PC-3 (cell line): ENCODE measurements at regions not wholly inside any gene's neighbourhood (a gene's known extent, or its start where the extent isn't known, plus 50 kb on each side); places are given as distances from the start of the nearest gene placed in this dataset.
A peak's percentile ranks its signal among the peaks of the same experiment; 100 is the strongest.

Experiments
- ATAC-seq: fragments of 200-7000 bp; cut with Tn5 transposase; 2 replicates; pipeline ENCODE4 v1.9.1; 2020; ENCODE audit warnings: mild to moderate bottlenecking, moderate library complexity
- BruUV-seq: library from RNA; stranded (reverse); fragments of 400-500 nt; replicated peaks from 2 replicates; lab custom pipeline; 2021; lab: Mats Ljungman, UMichigan
- CTCF ChIA-PET: fragments of 300-600 bp; sonication (Branson Sonifier 250); formaldehyde crosslinking; loops from one replicate; lab custom pipeline; 2022; ENCODE audit warnings: antibody characterized with exemption; lab: Charles Lee
- POLR2A ChIA-PET: fragments of 300-600 bp; sonication (Branson Sonifier 250); formaldehyde crosslinking; loops from one replicate; lab custom pipeline; 2022; ENCODE audit warnings: antibody characterized with exemption; ENCODE audit not compliant: unreplicated experiment; lab: Charles Lee
- DNase-seq: peaks from one replicate; pipeline ENCODE4 v3.0.0-alpha.2; 2015
- H2AFZ ChIP-seq: fragments of 300-600 bp; sonication (generic); 2 replicates; pipeline ENCODE4 v1.6.0; 2016; ENCODE audit warnings: antibody characterized with exemption, low read length
- H3F3A ChIP-seq: fragments of 300-600 bp; sonication (generic); one replicate; pipeline ENCODE4 v1.6.0; 2017; ENCODE audit warnings: antibody characterized with exemption, low read length, control low read depth, mild to moderate bottlenecking; ENCODE audit not compliant: unreplicated experiment
- H3K27ac ChIP-seq: fragments of 300-600 bp; sonication (generic); 2 replicates; pipeline ENCODE4 v1.5.1; 2016; ENCODE audit warnings: mild to moderate bottlenecking, low read length
- H3K27me3 ChIP-seq: fragments of 300-600 bp; sonication (generic); 2 replicates; pipeline ENCODE4 v1.6.1; 2016; ENCODE audit warnings: low read length, mixed read lengths
- H3K36me3 ChIP-seq: fragments of 300-600 bp; sonication (generic); 2 replicates; pipeline ENCODE4 v1.6.1; 2016; ENCODE audit warnings: low read depth, mixed run types, low read length, mixed read lengths
- H3K4me1 ChIP-seq: fragments of 300-600 bp; sonication (generic); 2 replicates; pipeline ENCODE4 v1.5.1; 2016; ENCODE audit warnings: low read length; ENCODE audit not compliant: insufficient read depth
- H3K4me2 ChIP-seq: fragments of 300-600 bp; sonication (generic); 2 replicates; pipeline ENCODE4 v1.6.0; 2016; ENCODE audit warnings: low read length
- H3K4me3 ChIP-seq: fragments of 300-600 bp; sonication (generic); 2 replicates; pipeline ENCODE4 v1.5.1; 2016; ENCODE audit warnings: mild to moderate bottlenecking, low read length, mixed read lengths
- H3K79me2 ChIP-seq: fragments of 300-600 bp; sonication (generic); 2 replicates; pipeline ENCODE4 v1.6.1; 2017; ENCODE audit warnings: low read length, mixed read lengths
- H3K9ac ChIP-seq: fragments of 300-600 bp; sonication (generic); 2 replicates; pipeline ENCODE4 v1.6.0; 2016; ENCODE audit warnings: mild to moderate bottlenecking, low read length
- H3K9me2 ChIP-seq: fragments of 300-600 bp; sonication (generic); replicated peaks from 2 replicates; pipeline ENCODE4 v1.6.1; 2016; ENCODE audit warnings: mixed run types, low read length, mixed read lengths
- H3K9me3 ChIP-seq: fragments of 300-600 bp; sonication (generic); 2 replicates; pipeline ENCODE4 v1.6.1; 2016; ENCODE audit warnings: low read length, mixed read lengths
- H4K20me1 ChIP-seq: fragments of 300-600 bp; sonication (generic); 2 replicates; pipeline ENCODE4 v1.6.1; 2016; ENCODE audit warnings: low read length, mixed read lengths
- EZH2 ChIP-seq: fragments of 300-600 bp; sonication (generic); IDR thresholded peaks from one replicate; pipeline ENCODE4 v1.6.1; 2017; ENCODE audit warnings: antibody characterized with exemption, mild to moderate bottlenecking, low read length; ENCODE audit not compliant: unreplicated experiment
- EZH2phosphoT487 ChIP-seq: fragments of 300-600 bp; sonication (generic); IDR thresholded peaks from 2 replicates; pipeline ENCODE4 v1.6.1; 2018; ENCODE audit warnings: mild to moderate bottlenecking, antibody characterized with exemption, low read length, borderline replicate concordance
- intact Hi-C: fragments of 100-400 bp; cut with micrococcal nuclease; formaldehyde crosslinking; loops from 2 replicates; pipeline ENCODE4 v1.9.0; 2023
- TF ChIP-seq, protein P1 (sequence below): fragments of 300-600 bp; sonication (generic); conservative IDR thresholded peaks from 2 replicates; pipeline ENCODE4 v1.5.1; 2017; ENCODE audit warnings: antibody characterized with exemption, low read depth, mild to moderate bottlenecking, low read length

GRCh38 chr6:105509506-105510331, 106.8 kb upstream of the PREP start:
- no peaks in the 10 kb centered on the region for H4K20me1 ChIP-seq
- no peaks in the 10 kb centered on the region for H3K9me2 ChIP-seq
- H3K27me3 ChIP-seq: no peaks in the 10 kb centered on the region
- no peak overlapping the region for H3K4me3 ChIP-seq
- no peak overlapping the region for H2AFZ ChIP-seq
- ATAC-seq: no peak
- BruUV-seq: no TSS peak
- no peak for DNase-seq
- intact Hi-C loops: no loop called here
- TF ChIP-seq, protein P1, sequence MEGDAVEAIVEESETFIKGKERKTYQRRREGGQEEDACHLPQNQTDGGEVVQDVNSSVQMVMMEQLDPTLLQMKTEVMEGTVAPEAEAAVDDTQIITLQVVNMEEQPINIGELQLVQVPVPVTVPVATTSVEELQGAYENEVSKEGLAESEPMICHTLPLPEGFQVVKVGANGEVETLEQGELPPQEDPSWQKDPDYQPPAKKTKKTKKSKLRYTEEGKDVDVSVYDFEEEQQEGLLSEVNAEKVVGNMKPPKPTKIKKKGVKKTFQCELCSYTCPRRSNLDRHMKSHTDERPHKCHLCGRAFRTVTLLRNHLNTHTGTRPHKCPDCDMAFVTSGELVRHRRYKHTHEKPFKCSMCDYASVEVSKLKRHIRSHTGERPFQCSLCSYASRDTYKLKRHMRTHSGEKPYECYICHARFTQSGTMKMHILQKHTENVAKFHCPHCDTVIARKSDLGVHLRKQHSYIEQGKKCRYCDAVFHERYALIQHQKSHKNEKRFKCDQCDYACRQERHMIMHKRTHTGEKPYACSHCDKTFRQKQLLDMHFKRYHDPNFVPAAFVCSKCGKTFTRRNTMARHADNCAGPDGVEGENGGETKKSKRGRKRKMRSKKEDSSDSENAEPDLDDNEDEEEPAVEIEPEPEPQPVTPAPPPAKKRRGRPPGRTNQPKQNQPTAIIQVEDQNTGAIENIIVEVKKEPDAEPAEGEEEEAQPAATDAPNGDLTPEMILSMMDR: 0 out of 2 replicates have a peak, but pooled peaks have one; percentile 19
- no peak for TF ChIP-seq EZH2
- CTCF ChIA-PET: no interaction called here
- H3K36me3 ChIP-seq: no peaks in the 10 kb centered on the region
- H3K4me1 ChIP-seq: no peaks in the 10 kb centered on the region
- no peaks in the 10 kb centered on the region for H3K79me2 ChIP-seq
- no peak overlapping the region for H3K27ac ChIP-seq
- H3K4me2 ChIP-seq: no peak overlapping the region
- H3K9me3 ChIP-seq: no peaks in the 10 kb centered on the region
- POLR2A ChIA-PET: no interaction called here
- no peak overlapping the region for H3K9ac ChIP-seq
- H3F3A ChIP-seq: no peaks in the 10 kb centered on the region

- no peak overlapping the region for H3K27ac ChIP-seq
- BruUV-seq: no TSS peak
- H3K9me3 ChIP-seq: no peaks in the 10 kb centered on the region
- TF ChIP-seq EZH2phosphoT487: no peak
- no peak for TF ChIP-seq EZH2
- TF ChIP-seq, protein P1: no peak
- no peak overlapping the region for H3K4me3 ChIP-seq
- no peak overlapping the region for H3K4me2 ChIP-seq
- H3K9me2 ChIP-seq: no peaks in the 10 kb centered on the region
- no peak overlapping the region for H3K9ac ChIP-seq
- DNase-seq (no peak), ATAC-seq (no peak)
- POLR2A ChIA-PET: no interaction called here
- H3K36me3 ChIP-seq: no peaks in the 10 kb centered on the region
- CTCF ChIA-PET: no interaction called here
- H3F3A ChIP-seq: no peaks in the 10 kb centered on the region
- intact Hi-C loops: no loop called here
- no peaks in the 10 kb centered on the region for H4K20me1 ChIP-seq
- H3K79me2 ChIP-seq: no peaks in the 10 kb centered on the region
- no peaks in the 10 kb centered on the region for H3K4me1 ChIP-seq
- H2AFZ ChIP-seq: no peak overlapping the region
- H3K27me3 ChIP-seq: no peaks in the 10 kb centered on the region
Measured at GRCh38 chr6:105507811-105508210, 104.9 kb upstream of the PREP start.

DNA sequence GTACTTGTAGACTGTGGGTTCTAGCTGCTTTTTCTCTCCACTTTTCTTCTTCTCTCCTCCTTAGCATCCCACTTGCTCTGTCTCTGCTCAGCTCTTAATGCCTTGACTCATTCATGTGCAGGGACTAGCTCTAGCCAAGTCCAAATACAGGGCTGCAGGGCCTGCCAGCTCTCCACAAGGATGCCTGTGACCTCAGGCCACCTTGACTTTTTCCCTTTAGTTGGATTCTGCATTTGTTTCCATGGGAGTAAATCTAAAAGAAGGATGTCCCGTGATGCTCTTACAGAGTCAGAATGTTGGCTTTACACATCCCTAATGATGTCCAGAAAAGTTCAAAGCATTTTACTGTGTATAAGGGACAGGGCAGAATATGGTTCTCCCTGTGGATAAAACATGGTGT, 101.8 kb upstream of the PREP start:
- H3K36me3 ChIP-seq: no peaks in the 10 kb centered on the region
- H3K4me1 ChIP-seq: no peaks in the 10 kb centered on the region
- H3K9ac ChIP-seq: no peak overlapping the region
- no peak overlapping the region for H3K4me3 ChIP-seq
- no TSS peak for BruUV-seq
- H4K20me1 ChIP-seq: no peaks in the 10 kb centered on the region
- no peaks in the 10 kb centered on the region for H3K9me3 ChIP-seq
- TF ChIP-seq, protein P1: no peak
- TF ChIP-seq EZH2 (no peak), EZH2phosphoT487 (no peak)
- H3K4me2 ChIP-seq: no peak overlapping the region
- ATAC-seq (no peak), DNase-seq (no peak)
- no peaks in the 10 kb centered on the region for H3K79me2 ChIP-seq
- no peaks in the 10 kb centered on the region for H3K27me3 ChIP-seq
- CTCF ChIA-PET: interaction anchor here (0.6 kb wide), 1 partner anchor 19 kb away, joined by 7 read pairs; no protein-coding TSS in a partner anchor
- POLR2A ChIA-PET: no interaction called here
- H2AFZ ChIP-seq: no peak overlapping the region
- H3F3A ChIP-seq: no peaks in the 10 kb centered on the region
- H3K27ac ChIP-seq: no peak overlapping the region
- intact Hi-C loops: no loop called here
- no peaks in the 10 kb centered on the region for H3K9me2 ChIP-seq
